Naive thymus-derived CD4-positive, alpha-beta T cell (primary cell): ENCODE measurements at regions not wholly inside any gene's neighbourhood (a gene's known extent, or its start where the extent isn't known, plus 50 kb on each side); places are given as distances from the start of the nearest gene placed in this dataset.

Source experiments
- ATAC-seq: fragments of 150-1000 bp; cut with Tn5 transposase; 2 replicates; pipeline ENCODE4 v1.10.0; 2021; ENCODE audit warnings: mild to moderate bottlenecking, moderate library complexity
- CTCF ChIA-PET: fragments of 350-600 bp; sonication (Branson Sonifier 250); formaldehyde crosslinking; loops from one replicate; lab custom pipeline; 2021; ENCODE audit warnings: antibody characterized with exemption; lab: Charles Lee
- POLR2A ChIA-PET: fragments of 350-600 bp; sonication (Branson Sonifier 250); formaldehyde crosslinking; loops from one replicate; lab custom pipeline; 2021; ENCODE audit warnings: antibody characterized with exemption, inconsistent platforms; lab: Charles Lee
- DNase-seq, 9 donors: peaks; one replicate each; pipeline versions ENCODE4 v3.0.0 to v3.0.0-alpha.2; 2020 to 2022; ENCODE audit warnings: mixed read lengths in 1 of 9
- H3K27ac ChIP-seq: one replicate; pipeline ENCODE4 v1.7.0; 2013; ENCODE audit warnings: mild to moderate bottlenecking, low read depth, low read length, moderate library complexity
- H3K27me3 ChIP-seq, 2 donors: one replicate each; pipeline ENCODE4 v1.7.0; 2013; ENCODE audit warnings: low read length in 2 of 2, mild to moderate bottlenecking in 2 of 2, moderate library complexity in 2 of 2; ENCODE audit not compliant: control insufficient read depth in 2 of 2, insufficient read depth in 2 of 2
- H3K36me3 ChIP-seq, 3 experiments: 1 replicate in 2 of 3; 2 replicates in 1 of 3; pipeline ENCODE4 v1.7.0; 2013; ENCODE audit warnings: low read length in 3 of 3, mild to moderate bottlenecking in 3 of 3, moderate library complexity in 1 of 3; ENCODE audit not compliant: insufficient read depth in 3 of 3, control insufficient read depth in 2 of 3
- H3K4me1 ChIP-seq, 2 donors: one replicate each; pipeline ENCODE4 v1.7.0; 2013; ENCODE audit warnings: low read length in 2 of 2, mild to moderate bottlenecking in 2 of 2, moderate library complexity in 1 of 2; ENCODE audit not compliant: control insufficient read depth in 2 of 2, insufficient read depth in 2 of 2
- H3K4me3 ChIP-seq: 2 replicates; pipeline ENCODE4 v1.7.0; 2013; ENCODE audit warnings: mild to moderate bottlenecking, low read length
- H3K9me3 ChIP-seq, 3 experiments: 1 replicate in 2 of 3; 2 replicates in 1 of 3; pipeline ENCODE4 v1.7.0; 2013; ENCODE audit warnings: low read length in 3 of 3; ENCODE audit not compliant: control insufficient read depth in 2 of 3
- H3K27ac Mint-ChIP-seq, 9 donors: one replicate each; pipeline ENCODE4 v1.8.0; 2020 to 2022; ENCODE audit warnings: mixed read lengths in 9 of 9, mild to moderate bottlenecking in 8 of 9, moderate library complexity in 5 of 9, inconsistent platforms in 2 of 9
- H3K27me3 Mint-ChIP-seq, 5 donors: one replicate each; pipeline ENCODE4 v1.8.0; 2021 to 2022; ENCODE audit warnings: mixed read lengths in 5 of 5, mild to moderate bottlenecking in 1 of 5
- H3K36me3 Mint-ChIP-seq, 5 donors: one replicate each; pipeline ENCODE4 v1.8.0; 2020 to 2022; ENCODE audit warnings: mixed read lengths in 5 of 5, mild to moderate bottlenecking in 3 of 5, inconsistent platforms in 1 of 5
- H3K4me1 Mint-ChIP-seq, 7 donors: one replicate each; pipeline ENCODE4 v1.8.0; 2020 to 2022; ENCODE audit warnings: mixed read lengths in 7 of 7, mild to moderate bottlenecking in 3 of 7, inconsistent platforms in 1 of 7
- H3K4me3 Mint-ChIP-seq, 10 donors: one replicate each; pipeline ENCODE4 v1.8.0; 2020 to 2022; ENCODE audit warnings: mild to moderate bottlenecking in 10 of 10, mixed read lengths in 10 of 10, moderate library complexity in 6 of 10, inconsistent platforms in 2 of 10
- H3K9me3 Mint-ChIP-seq, 11 donors: one replicate each; pipeline ENCODE4 v1.8.0; 2020 to 2022; ENCODE audit warnings: mixed read lengths in 11 of 11, mild to moderate bottlenecking in 4 of 11, inconsistent platforms in 1 of 11, moderate library complexity in 1 of 11
- intact Hi-C, 2 donors: fragments of 100-400 bp; cut with micrococcal nuclease; formaldehyde crosslinking; loops; one replicate each; pipeline ENCODE4 v1.15.1; 2023

- Histone ChIP-seq H3K27ac (no peak overlapping the region), H3K27me3 (no peaks in the 10 kb centered on the region), H3K4me1 (peaks cover 10 to 17% of the 10 kb centered on the region in 2 donors), H3K4me3 (no peak overlapping the region), H3K9me3 (no peaks in the 10 kb centered on the region), H3K36me3 (no peaks in the 10 kb centered on the region)
- ATAC-seq (no peak), DNase-seq (no peak)
- Mint-ChIP-seq H3K9me3 (peaks cover 0 to 18% (median 0%) of the 10 kb centered on the region in 11 donors), H3K27ac (no peak overlapping the region), H3K36me3 (peaks cover 0 to 19% (median 4%) of the 10 kb centered on the region in 5 donors), H3K4me1 (peaks cover 22 to 51% (median 36%) of the 10 kb centered on the region in 7 donors), H3K27me3 (peaks cover 0 to 30% (median 0%) of the 10 kb centered on the region in 5 donors), H3K4me3 (peak overlapping the region in 1 of 10 donors; percentile 43)
- ChIA-PET CTCF (interaction anchor here (0.5 to 0.9 kb wide), 2 partner anchors 10 to 23 kb away, joined by 3 to 4 read pairs; no protein-coding TSS in a partner anchor), POLR2A (interaction anchor here (1.4 to 1.8 kb wide), 2 partner anchors 10 to 80 kb away, joined by 3 to 9 read pairs; no protein-coding TSS in a partner anchor)
- intact Hi-C loops, result loop anchor here in 1 of 2 donors (5.0 kb wide), 1 partner anchor 33 kb away; no protein-coding TSS in a partner anchor
Observed at GRCh38 chr1:172905452-172905851, 145.3 kb downstream of the TNFSF18 start.

- H3K4me1 Mint-ChIP-seq, result peaks cover 15 to 41% (median 26%) of the 10 kb centered on the region in 7 donors
- ChIA-PET POLR2A (interaction anchor here (1.5 to 1.8 kb wide), 2 partner anchors 12 to 81 kb away, joined by 3 to 6 read pairs; no protein-coding TSS in a partner anchor), CTCF (interaction anchor here (0.7 kb wide), 1 partner anchor 165 kb away, joined by 4 read pairs; no protein-coding TSS in a partner anchor)
- ATAC-seq, result peak; percentile 77
- intact Hi-C loops, result loop anchor here (1.0 to 5.0 kb wide), 2 partner anchors 12 to 35 kb away; no protein-coding TSS in a partner anchor
- Histone ChIP-seq H3K4me1 (peaks cover 10 to 15% of the 10 kb centered on the region in 2 donors), H3K4me3 (no peak overlapping the region), H3K27me3 (no peaks in the 10 kb centered on the region), H3K36me3 (no peaks in the 10 kb centered on the region), H3K27ac (no peak overlapping the region), H3K9me3 (no peaks in the 10 kb centered on the region)
- DNase-seq, result peak in 7 of 9 donors; percentile 19 to 58 (median 40)
- H3K36me3 Mint-ChIP-seq, result peaks cover 0 to 10% (median 0%) of the 10 kb centered on the region in 5 donors
- peaks cover 0 to 21% (median 0%) of the 10 kb centered on the region in 5 donors for H3K27me3 Mint-ChIP-seq
- H3K4me3 Mint-ChIP-seq, result peak overlapping the region in 9 of 10 donors; percentile 4 to 75 (median 50)
- H3K27ac Mint-ChIP-seq, result peak overlapping the region; percentile 26 to 83 (median 59)
- H3K9me3 Mint-ChIP-seq, result peaks cover 0 to 12% (median 0%) of the 10 kb centered on the region in 11 donors
Observed at GRCh38 chr1:172906778-172907592, 143.8 kb downstream of the TNFSF18 start.

GRCh38 chr1:172907834-172908326 lies 142.9 kb downstream of the TNFSF18 start:
- ChIA-PET POLR2A (interaction anchor here (1.5 kb wide), 1 partner anchor 13 kb away, joined by 6 read pairs; no protein-coding TSS in a partner anchor), CTCF (interaction anchor here (0.7 kb wide), 1 partner anchor 166 kb away, joined by 4 read pairs; no protein-coding TSS in a partner anchor)
- Mint-ChIP-seq H3K4me3 (no peak overlapping the region), H3K27me3 (peaks cover 0 to 18% (median 0%) of the 10 kb centered on the region in 5 donors), H3K4me1 (peaks cover 15 to 41% (median 26%) of the 10 kb centered on the region in 7 donors), H3K9me3 (peaks cover 0 to 18% (median 4%) of the 10 kb centered on the region in 11 donors), H3K27ac (peak overlapping the region in 2 of 9 donors; percentile 34 to 36), H3K36me3 (peaks cover 0 to 14% (median 3%) of the 10 kb centered on the region in 5 donors)
- no peak for DNase-seq
- Histone ChIP-seq H3K27me3 (no peaks in the 10 kb centered on the region), H3K4me1 (peaks cover 10 to 15% of the 10 kb centered on the region in 2 donors), H3K36me3 (no peaks in the 10 kb centered on the region), H3K9me3 (peaks cover 0 to 4% (median 0%) of the 10 kb centered on the region in 3 experiments), H3K27ac (no peak overlapping the region), H3K4me3 (no peak overlapping the region)
- no peak for ATAC-seq
- intact Hi-C loops, result loop anchor here in 1 of 2 donors (5.0 kb wide), 1 partner anchor 36 kb away; no protein-coding TSS in a partner anchor

GRCh38 chr1:172909606-172910326 lies 141.0 kb downstream of the TNFSF18 start:
- Mint-ChIP-seq H3K9me3 (peaks cover 0 to 26% (median 13%) of the 10 kb centered on the region in 11 donors), H3K27me3 (peaks cover 0 to 24% (median 0%) of the 10 kb centered on the region in 5 donors), H3K4me1 (peaks cover 15 to 41% (median 26%) of the 10 kb centered on the region in 7 donors), H3K27ac (no peak overlapping the region), H3K36me3 (peaks cover 4 to 14% (median 11%) of the 10 kb centered on the region in 5 donors), H3K4me3 (no peak overlapping the region)
- Histone ChIP-seq H3K27me3 (no peaks in the 10 kb centered on the region), H3K36me3 (no peaks in the 10 kb centered on the region), H3K27ac (no peak overlapping the region), H3K4me3 (no peak overlapping the region), H3K9me3 (peaks cover 0 to 9% (median 0%) of the 10 kb centered on the region in 3 experiments), H3K4me1 (peaks cover 10 to 15% of the 10 kb centered on the region in 2 donors)
- intact Hi-C loops, result loop anchor here in 1 of 2 donors (5.0 kb wide), 1 partner anchor 37 kb away; no protein-coding TSS in a partner anchor
- CTCF ChIA-PET, result interaction anchor here (0.7 to 1.1 kb wide), 3 partner anchors 13 to 165 kb away, joined by 3 read pairs; no protein-coding TSS in a partner anchor
- POLR2A ChIA-PET, result interaction anchor here (1.4 kb wide), 1 partner anchor 11 kb away, joined by 4 read pairs; no protein-coding TSS in a partner anchor
- ATAC-seq, result no peak
- DNase-seq, result no peak

- POLR2A ChIA-PET, result interaction anchor here (0.6 kb wide), 1 partner anchor 15 kb away, joined by 3 read pairs; no protein-coding TSS in a partner anchor
- DNase-seq, result no peak
Observed at GRCh38 chr1:172912765-172913260, 137.9 kb downstream of the TNFSF18 start.

More at GRCh38 chr1:172912765-172913260, 137.9 kb downstream of the TNFSF18 start:
- peaks cover 0 to 9% (median 0%) of the 10 kb centered on the region in 3 experiments for H3K9me3 ChIP-seq
- H3K27ac Mint-ChIP-seq, result no peak overlapping the region
- H3K9me3 Mint-ChIP-seq, result peaks cover 0 to 27% (median 10%) of the 10 kb centered on the region in 11 donors
- peaks cover 0 to 15% (median 2%) of the 10 kb centered on the region in 7 donors for H3K4me1 Mint-ChIP-seq
- peaks cover 0 to 30% (median 0%) of the 10 kb centered on the region in 5 donors for H3K27me3 Mint-ChIP-seq
- no peak overlapping the region for H3K4me3 ChIP-seq
- H3K36me3 Mint-ChIP-seq, result peaks cover 4 to 12% (median 10%) of the 10 kb centered on the region in 5 donors
- no peak overlapping the region for H3K4me3 Mint-ChIP-seq
- H3K4me1 ChIP-seq, result peaks cover 0 to under 1% of the 10 kb centered on the region in 2 donors
- ATAC-seq, result no peak
- CTCF ChIA-PET, result no interaction called here
- no peak overlapping the region for H3K27ac ChIP-seq
- no peaks in the 10 kb centered on the region for H3K36me3 ChIP-seq
- H3K27me3 ChIP-seq, result no peaks in the 10 kb centered on the region
- intact Hi-C loops, result no loop called here
